ENCODE measurements at regions not wholly inside any gene's neighbourhood (a gene's known extent, or its start where the extent isn't known, plus 50 kb on each side); places are given as distances from the start of the nearest gene placed in this dataset.

GRCh38 chr2:139354518-139354917 lies 574.3 kb upstream of the NXPH2 start:
- Histone ChIP-seq H3K4me2 (ENCODE audit: insufficient read depth, low read length) (no peak overlapping the region), H3K4me3 (replicated peaks in 1 of 3; ENCODE audit: insufficient read depth in 1 of 3, low read depth in 1 of 3, low read length in 3 of 3) (no peak overlapping the region), H3K9me3 (replicated peaks; ENCODE audit: control insufficient read depth, insufficient read depth, low read length) (peaks cover 4% of the 10 kb centered on the region), H3K36me3 (ENCODE audit: control insufficient read depth in 2 of 2, extremely low read depth in 1 of 2, insufficient read depth in 2 of 2, low read length in 2 of 2) (no peaks in the 10 kb centered on the region), H3K4me1 (ENCODE audit: control insufficient read depth, extremely low read depth, insufficient read depth, low read length) (no peaks in the 10 kb centered on the region), H3K27me3 (ENCODE audit: control insufficient read depth in 2 of 2, insufficient read depth in 2 of 2, low read length in 2 of 2) (no peaks in the 10 kb centered on the region), H3K9me1 (replicated peaks; ENCODE audit: control insufficient read depth, extremely low read depth, insufficient read depth, low read length) (no peaks in the 10 kb centered on the region), H2AFZ (ENCODE audit: low read depth, low read length) (no peak overlapping the region), H3K27ac (ENCODE audit: insufficient read depth, low read depth, low read length) (no peak overlapping the region), H4K20me1 (replicated peaks; ENCODE audit: control insufficient read depth, extremely low read depth, insufficient read depth, low read length) (no peaks in the 10 kb centered on the region), H3K9ac (replicated peaks; ENCODE audit: extremely low read depth, insufficient read depth, low read length) (no peak overlapping the region), H3K79me2 (ENCODE audit: control insufficient read depth, insufficient read depth, low read length) (no peaks in the 10 kb centered on the region)
- no TSS peak for BruUV-seq (replicated peaks)
- POLR2A ChIA-PET, result no interaction called here
- intact Hi-C loops (cut with micrococcal nuclease) (no loop called here), dilution Hi-C loops (cut with MboI; ENCODE audit: extremely low pct_ligation_motif_present, low sequenced_read_pairs) (no loop called here)
- CTCF ChIA-PET, result no interaction called here
- FAIRE-seq (no peak), DNase-seq (ENCODE audit: low read depth, low spot score) (no peak)
- TF ChIP-seq GATA2 (IDR thresholded peaks at IDR 0.05; ENCODE audit: insufficient read depth, insufficient read length, low read depth, low read length), result no peak
- no peak for TF ChIP-seq POLR2A (IDR thresholded peaks at IDR 0.05; ENCODE audit: low read depth, low read length)
- no peak for TF ChIP-seq JUN (IDR thresholded peaks at IDR 0.05; ENCODE audit: borderline replicate concordance, insufficient read depth, insufficient read length, low read depth)
- no peak for TF ChIP-seq EZH2 (IDR thresholded peaks at IDR 0.05; ENCODE audit: borderline replicate concordance, low read depth, low read length, severe bottlenecking)
- no peak for TF ChIP-seq CTCF (IDR thresholded peaks at IDR 0.05; ENCODE audit: extremely low read depth in 1 of 2, insufficient read depth in 1 of 2, low read depth in 1 of 2, low read length in 2 of 2)
- TF ChIP-seq POLR2AphosphoS5 (IDR thresholded peaks at IDR 0.05; ENCODE audit: insufficient read depth, low read depth, low read length), result no peak
- no peak for TF ChIP-seq FOS (IDR thresholded peaks at IDR 0.05; ENCODE audit: borderline replicate concordance, insufficient read depth, low read length)
- no peak for TF ChIP-seq MYC (IDR thresholded peaks at IDR 0.05; ENCODE audit: low read depth, low read length)
- no peak for TF ChIP-seq MAX (IDR thresholded peaks at IDR 0.05; ENCODE audit: insufficient read depth, insufficient read length)
